WTC11 (cell line): ENCODE measurements at regions not wholly inside any gene's neighbourhood (a gene's known extent, or its start where the extent isn't known, plus 50 kb on each side); places are given as distances from the start of the nearest gene placed in this dataset.

Experiments
- ATAC-seq: fragments of 200-7000 bp; cut with Tn5 transposase; 2 replicates; pipeline ENCODE4 v1.10.0; 2021; ENCODE audit warnings: mild to moderate bottlenecking, moderate library complexity
- CTCF ChIA-PET: fragments of 300-600 bp; sonication (Branson Sonifier 250); formaldehyde crosslinking; loops from one replicate; lab custom pipeline; 2021; ENCODE audit warnings: antibody characterized with exemption; lab: Charles Lee
- POLR2A ChIA-PET: fragments of 350-600 bp; sonication (Branson Sonifier 250); formaldehyde crosslinking; loops from one replicate; lab custom pipeline; 2021; ENCODE audit warnings: antibody characterized with exemption; lab: Charles Lee
- DNase-seq: peaks from one replicate; pipeline ENCODE4 v3.0.0; 2021; ENCODE audit warnings: low spot score
- H3K27ac Mint-ChIP-seq: 2 replicates; pipeline ENCODE4 v1.8.0; 2021; ENCODE audit warnings: mixed read lengths
- H3K27me3 Mint-ChIP-seq: 2 replicates; pipeline ENCODE4 v1.8.0; 2021; ENCODE audit warnings: low read depth, mild to moderate bottlenecking, moderate library complexity, mixed read lengths
- H3K36me3 Mint-ChIP-seq: 2 replicates; pipeline ENCODE4 v1.8.0; 2021; ENCODE audit warnings: mixed read lengths
- H3K4me1 Mint-ChIP-seq: 2 replicates; pipeline ENCODE4 v1.8.0; 2022; ENCODE audit warnings: mixed read lengths
- H3K4me3 Mint-ChIP-seq: 2 replicates; pipeline ENCODE4 v1.8.0; 2021; ENCODE audit warnings: mild to moderate bottlenecking, moderate library complexity, mixed read lengths
- H3K9me3 Mint-ChIP-seq: 2 replicates; pipeline ENCODE4 v1.8.0; 2021; ENCODE audit warnings: mixed read lengths
- ATF1 ChIP-seq: sonication (generic); formaldehyde crosslinking; IDR thresholded peaks from 2 replicates; pipeline ENCODE4 v1.8.1; 2023; ENCODE audit warnings: mild to moderate bottlenecking, moderate library complexity, missing genetic modification reagents
- CREB1 ChIP-seq: sonication (generic); formaldehyde crosslinking; IDR thresholded peaks from 2 replicates; pipeline ENCODE4 v1.8.0; 2023; ENCODE audit warnings: mild to moderate bottlenecking, missing genetic modification reagents
- ELF4 ChIP-seq: sonication (generic); formaldehyde crosslinking; IDR thresholded peaks from 2 replicates; pipeline ENCODE4 v1.8.1; 2022; ENCODE audit warnings: low read depth, mild to moderate bottlenecking, moderate library complexity, missing genetic modification reagents
- ETV6 ChIP-seq: sonication (generic); formaldehyde crosslinking; IDR thresholded peaks from 2 replicates; pipeline ENCODE4 v1.8.1; 2022; ENCODE audit warnings: mild to moderate bottlenecking, missing genetic modification reagents
- FOXP1 ChIP-seq: sonication (generic); formaldehyde crosslinking; IDR thresholded peaks from 2 replicates; pipeline ENCODE4 v1.8.0; 2022; ENCODE audit warnings: missing genetic modification reagents, mild to moderate bottlenecking, moderate library complexity, borderline replicate concordance
- GRHL2 ChIP-seq: fragments of 250-450 bp; sonication (Bioruptor Pico); IDR thresholded peaks from 2 replicates; pipeline ENCODE4 v1.8.0; 2022; ENCODE audit warnings: mild to moderate bottlenecking, moderate library complexity; ENCODE audit not compliant: insufficient replicate concordance, severe bottlenecking
- HMGXB4 ChIP-seq: sonication (generic); formaldehyde crosslinking; IDR thresholded peaks from 2 replicates; pipeline ENCODE4 v1.8.1; 2023; ENCODE audit warnings: mild to moderate bottlenecking, moderate library complexity, missing genetic modification reagents
- JUN ChIP-seq: sonication (generic); formaldehyde crosslinking; IDR thresholded peaks from 2 replicates; pipeline ENCODE4 v1.8.0; 2023; ENCODE audit warnings: mild to moderate bottlenecking, missing genetic modification reagents
- KAT7 ChIP-seq: sonication (generic); formaldehyde crosslinking; IDR thresholded peaks from 2 replicates; pipeline ENCODE4 v1.8.1; 2023; ENCODE audit warnings: missing genetic modification reagents, mild to moderate bottlenecking, borderline replicate concordance
- MAX ChIP-seq: sonication (generic); formaldehyde crosslinking; IDR thresholded peaks from 2 replicates; pipeline ENCODE4 v1.8.0; 2022; ENCODE audit warnings: mild to moderate bottlenecking, missing genetic modification reagents
- NR3C1 ChIP-seq: sonication (generic); formaldehyde crosslinking; conservative IDR thresholded peaks from 2 replicates; pipeline ENCODE4 v1.8.1; 2023; ENCODE audit warnings: low read depth, mild to moderate bottlenecking, missing genetic modification reagents
- PRRX2 ChIP-seq: fragments of 250-450 bp; sonication (Bioruptor Pico); IDR thresholded peaks from 2 replicates; pipeline ENCODE4 v1.8.0; 2021; ENCODE audit warnings: mild to moderate bottlenecking
- RORB ChIP-seq: fragments of 250-450 bp; sonication (Bioruptor Pico); IDR thresholded peaks from 2 replicates; pipeline ENCODE4 v1.9.0; 2021; ENCODE audit warnings: mild to moderate bottlenecking
- SMAD4 ChIP-seq: sonication (generic); formaldehyde crosslinking; IDR thresholded peaks from 2 replicates; pipeline ENCODE4 v1.8.0; 2022; ENCODE audit warnings: mild to moderate bottlenecking, missing genetic modification reagents
- SP1 ChIP-seq: sonication (generic); formaldehyde crosslinking; conservative IDR thresholded peaks from 2 replicates; pipeline ENCODE4 v1.8.1; 2022; ENCODE audit warnings: missing genetic modification reagents
- USF1 ChIP-seq: sonication (generic); formaldehyde crosslinking; IDR thresholded peaks from 2 replicates; pipeline ENCODE4 v1.8.0; 2022; ENCODE audit warnings: mild to moderate bottlenecking, missing genetic modification reagents
- ZBTB43 ChIP-seq: sonication (generic); formaldehyde crosslinking; IDR thresholded peaks from 2 replicates; pipeline ENCODE4 v1.8.1; 2023; ENCODE audit warnings: mild to moderate bottlenecking, missing genetic modification reagents
- ZNF396 ChIP-seq: fragments of 250-450 bp; sonication (Bioruptor Pico); IDR thresholded peaks from 2 replicates; pipeline ENCODE4 v1.8.0; 2021; ENCODE audit warnings: mild to moderate bottlenecking, moderate library complexity, borderline replicate concordance
- ZNF423 ChIP-seq: fragments of 250-450 bp; sonication (Bioruptor Pico); IDR thresholded peaks from 2 replicates; pipeline ENCODE4 v2.1.2; 2022; ENCODE audit warnings: mild to moderate bottlenecking, moderate library complexity
- ZNF425 ChIP-seq: fragments of 250-450 bp; sonication (Bioruptor Pico); conservative IDR thresholded peaks from 2 replicates; pipeline ENCODE4 v1.9.0; 2021; ENCODE audit warnings: mild to moderate bottlenecking
- ZSCAN18 ChIP-seq: fragments of 250-450 bp; sonication (Bioruptor Pico); IDR thresholded peaks from 2 replicates; pipeline ENCODE4 v2.1.2; 2022; ENCODE audit warnings: mild to moderate bottlenecking, moderate library complexity
- TF ChIP-seq, protein P1 (sequence below): fragments of 250-450 bp; sonication (Bioruptor Pico); IDR thresholded peaks from 2 replicates; pipeline ENCODE4 v1.8.0; 2021; ENCODE audit warnings: mild to moderate bottlenecking

DNA sequence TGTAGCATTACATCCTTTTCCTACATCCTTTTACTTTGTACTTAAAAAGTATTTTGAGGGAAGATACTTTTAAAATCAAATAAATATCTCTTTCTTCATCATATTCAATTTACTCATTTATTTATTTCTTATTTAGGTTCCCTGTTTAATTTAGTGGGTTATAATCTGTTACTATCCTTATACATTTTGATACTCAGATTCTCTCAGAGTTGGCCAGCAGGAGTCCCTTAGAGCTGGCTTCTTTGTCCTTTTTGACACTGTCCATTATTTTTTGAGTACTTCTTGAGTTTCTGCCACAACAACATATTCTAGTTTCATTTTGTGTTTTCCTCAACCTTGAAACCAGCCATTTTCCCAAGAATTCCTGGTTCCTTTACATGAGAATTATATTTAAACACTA, 111.6 kb upstream of the DCBLD2 start:
- Mint-ChIP-seq H3K4me1 (no peaks in the 10 kb centered on the region), H3K27me3 (no peaks in the 10 kb centered on the region), H3K36me3 (peaks cover 3% of the 10 kb centered on the region; the same call in 1 of the 2 replicates), H3K4me3 (no peak overlapping the region), H3K9me3 (peaks cover 10% of the 10 kb centered on the region), H3K27ac (no peak overlapping the region)
- no peak for DNase-seq
- no peak for ATAC-seq
- ChIA-PET CTCF (interaction anchor here (1.0 kb wide), 1 partner anchor 19 kb away, joined by 3 read pairs; no protein-coding TSS in a partner anchor), POLR2A (no interaction called here)
- TF ChIP-seq, protein P1, sequence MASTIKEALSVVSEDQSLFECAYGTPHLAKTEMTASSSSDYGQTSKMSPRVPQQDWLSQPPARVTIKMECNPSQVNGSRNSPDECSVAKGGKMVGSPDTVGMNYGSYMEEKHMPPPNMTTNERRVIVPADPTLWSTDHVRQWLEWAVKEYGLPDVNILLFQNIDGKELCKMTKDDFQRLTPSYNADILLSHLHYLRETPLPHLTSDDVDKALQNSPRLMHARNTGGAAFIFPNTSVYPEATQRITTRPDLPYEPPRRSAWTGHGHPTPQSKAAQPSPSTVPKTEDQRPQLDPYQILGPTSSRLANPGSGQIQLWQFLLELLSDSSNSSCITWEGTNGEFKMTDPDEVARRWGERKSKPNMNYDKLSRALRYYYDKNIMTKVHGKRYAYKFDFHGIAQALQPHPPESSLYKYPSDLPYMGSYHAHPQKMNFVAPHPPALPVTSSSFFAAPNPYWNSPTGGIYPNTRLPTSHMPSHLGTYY (CRISPR knock-in tag): no peak
- TF ChIP-seq ZBTB43 (CRISPR knock-in tag): no peak

GRCh38 chr3:99012051-99012450, 110.6 kb upstream of the DCBLD2 start:
- Mint-ChIP-seq H3K27me3 (no peaks in the 10 kb centered on the region), H3K27ac (no peak overlapping the region), H3K36me3 (peaks cover 3% of the 10 kb centered on the region; the same call in 1 of the 2 replicates), H3K4me1 (no peaks in the 10 kb centered on the region), H3K4me3 (no peak overlapping the region), H3K9me3 (peaks cover 10% of the 10 kb centered on the region)
- DNase-seq (no peak), ATAC-seq (no peak)
- CTCF ChIA-PET: interaction anchor here (0.7 kb wide), 1 partner anchor 11 kb away, joined by 4 read pairs; no protein-coding TSS in a partner anchor
- POLR2A ChIA-PET: no interaction called here
- TF ChIP-seq ETV6: no peak
- TF ChIP-seq ZNF396 (CRISPR knock-in tag): no peak
- no peak for TF ChIP-seq NR3C1
- no peak for TF ChIP-seq JUN (CRISPR knock-in tag)
- no peak for TF ChIP-seq SMAD4 (CRISPR knock-in tag)
- TF ChIP-seq MAX (CRISPR knock-in tag): no peak
- no peak for TF ChIP-seq ZNF425 (CRISPR knock-in tag)
- no peak for TF ChIP-seq FOXP1 (CRISPR knock-in tag)
- no peak for TF ChIP-seq PRRX2 (CRISPR knock-in tag)
- TF ChIP-seq RORB (CRISPR knock-in tag): no peak
- no peak for TF ChIP-seq ZSCAN18 (CRISPR knock-in tag)
- no peak for TF ChIP-seq HMGXB4 (CRISPR knock-in tag)
- no peak for TF ChIP-seq KAT7 (CRISPR knock-in tag)
- no peak for TF ChIP-seq ZNF423 (CRISPR knock-in tag)
- TF ChIP-seq CREB1: no peak
- TF ChIP-seq SP1: no peak
- TF ChIP-seq USF1: no peak
- TF ChIP-seq GRHL2: no peak
- no peak for TF ChIP-seq ELF4
- TF ChIP-seq ATF1 (CRISPR knock-in tag): no peak
